HuH-7.5 (cell line): ENCODE measurements at regions not wholly inside any gene's neighbourhood (a gene's known extent, or its start where the extent isn't known, plus 50 kb on each side); places are given as distances from the start of the nearest gene placed in this dataset.

Source experiments
- DNase-seq: peaks from one replicate; pipeline ENCODE4 v3.0.0; 2011; ENCODE audit warnings: low spot score

- no peak for DNase-seq
Measured at GRCh38 chr7:155360495-155361345, 63.0 kb downstream of the INSIG1 start.

DNA sequence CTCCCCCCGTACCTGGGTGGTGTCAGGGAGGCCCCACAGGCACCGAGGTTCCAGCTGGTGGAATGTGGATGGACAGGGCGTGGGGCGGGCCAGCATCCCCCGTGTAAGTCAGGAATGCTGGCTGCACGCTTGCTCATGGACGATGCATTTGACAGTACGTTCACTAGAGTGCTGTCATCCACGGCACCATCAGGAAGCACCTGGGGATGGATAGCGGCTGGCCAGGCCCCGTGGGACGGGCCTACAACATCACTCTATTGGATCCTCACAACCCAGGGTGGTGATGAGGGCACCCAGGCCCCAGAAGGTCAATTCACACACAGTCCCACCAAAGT lies 63.6 kb downstream of the INSIG1 start:
- no peak for DNase-seq

DNA sequence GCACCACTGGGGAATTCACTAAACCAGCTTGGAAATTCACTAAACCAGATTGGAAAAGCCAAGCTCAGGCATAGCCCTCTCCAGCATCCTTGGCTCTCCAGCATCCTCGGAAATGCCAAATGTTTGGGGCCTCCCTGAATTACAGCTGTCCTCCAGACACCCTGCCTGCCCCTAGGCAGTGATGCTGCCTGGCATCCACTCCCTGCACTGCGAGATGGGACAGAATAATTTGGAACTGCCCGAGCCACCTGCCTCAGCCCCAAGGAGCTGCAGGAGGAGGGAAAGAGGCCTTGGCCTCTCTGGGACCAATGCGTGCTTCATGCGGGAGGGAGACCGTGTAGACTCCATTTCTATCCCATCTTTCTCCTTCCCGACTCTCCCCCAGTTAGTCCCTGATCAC lies 64.3 kb downstream of the INSIG1 start:
- no peak for DNase-seq

- DNase-seq, result no peak
Measured at GRCh38 chr7:155362380-155363145, 64.9 kb downstream of the INSIG1 start.

DNA sequence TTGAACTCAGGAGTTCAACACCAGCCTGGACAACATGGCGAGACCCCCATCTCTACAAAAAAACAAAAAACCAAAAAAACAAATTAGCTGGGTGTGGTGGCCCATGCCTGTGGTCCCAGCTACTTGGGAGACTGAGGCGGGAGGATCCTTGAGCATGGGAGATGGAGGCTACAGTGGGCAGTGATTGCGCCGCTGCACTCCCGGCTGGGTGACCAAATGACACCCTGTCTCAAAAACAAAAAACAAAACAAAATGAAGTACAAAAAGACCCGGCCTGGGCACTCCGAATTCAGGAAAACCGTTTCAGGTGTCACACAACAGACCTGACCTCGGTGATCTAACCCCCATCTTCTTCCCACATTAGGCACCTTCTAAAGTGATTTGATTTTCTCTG lies 65.5 kb downstream of the INSIG1 start:
- no peak for DNase-seq

GRCh38 chr7:155363852-155364600 lies 66.3 kb downstream of the INSIG1 start:
- no peak for DNase-seq

GRCh38 chr7:155365146-155365874 lies 67.6 kb downstream of the INSIG1 start:
- no peak for DNase-seq

DNA sequence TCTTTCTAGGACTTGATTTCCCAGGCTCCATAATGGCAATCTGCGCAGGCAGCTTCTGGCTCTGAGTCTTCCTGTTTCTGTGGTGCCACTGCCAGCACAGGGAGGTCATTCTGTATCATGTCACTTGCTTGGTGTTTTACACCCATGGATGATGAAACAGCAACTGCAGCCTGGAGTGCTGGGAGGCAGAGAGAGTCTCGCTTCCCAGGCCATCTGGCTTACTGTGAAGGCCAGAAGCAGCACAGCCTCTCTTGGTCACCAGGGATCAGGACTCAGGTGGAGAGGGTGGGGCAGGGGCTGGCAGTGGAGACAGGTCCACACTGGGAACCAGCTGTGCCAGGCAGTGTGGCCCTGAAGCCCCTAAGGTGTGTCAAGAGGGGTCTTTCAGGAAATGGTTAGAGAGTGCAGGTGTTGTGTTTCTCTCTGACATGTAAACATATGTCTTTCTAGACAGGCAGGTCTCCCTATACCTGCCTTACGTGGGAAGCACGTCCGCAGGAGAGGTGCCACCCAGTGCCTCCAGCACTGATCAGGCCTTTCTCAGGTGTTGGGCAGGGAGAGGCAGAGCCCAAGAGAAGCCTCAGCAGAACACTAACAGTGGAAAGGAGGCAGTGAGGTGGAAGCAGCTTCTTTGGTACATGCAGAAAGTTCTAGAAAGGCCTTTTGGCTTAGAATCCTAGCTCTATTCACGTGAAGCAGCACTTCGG lies 71.4 kb downstream of the INSIG1 start:
- DNase-seq, result no peak

GRCh38 chr7:155369766-155370165 lies 72.1 kb downstream of the INSIG1 start:
- DNase-seq, result no peak

GRCh38 chr7:155371331-155371883 lies 73.7 kb downstream of the INSIG1 start:
- no peak for DNase-seq

- no peak for DNase-seq
Measured at GRCh38 chr7:155371884-155372781, 74.5 kb downstream of the INSIG1 start.

DNA sequence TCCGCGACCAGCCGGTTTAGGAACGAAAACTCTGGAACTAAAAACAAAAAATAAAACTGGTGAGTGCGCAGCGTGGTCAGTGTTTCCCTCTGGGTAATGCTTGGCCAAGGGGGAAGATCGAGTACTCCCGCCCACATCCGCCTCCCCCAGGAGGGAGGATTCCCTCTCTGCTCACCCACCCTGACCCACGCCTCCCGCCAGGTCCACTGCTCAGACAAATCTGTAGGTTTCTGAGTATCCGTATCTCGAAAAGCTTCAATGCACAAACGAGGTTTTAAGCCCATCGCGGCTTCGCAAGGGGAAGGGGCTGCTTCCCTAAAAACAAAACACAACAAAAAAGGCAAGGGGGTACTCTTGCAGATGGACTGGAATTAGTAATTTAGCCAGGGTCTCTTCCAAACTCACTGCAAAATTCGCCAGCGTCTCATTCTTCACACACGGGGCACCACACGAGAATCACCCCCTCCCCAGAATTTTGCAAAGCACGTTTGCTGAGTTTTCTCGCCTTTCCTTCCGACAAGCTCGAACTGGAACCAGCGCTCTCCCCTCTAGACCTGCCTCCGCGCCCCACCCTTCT lies 75.2 kb downstream of the INSIG1 start:
- no peak for DNase-seq

- DNase-seq, result no peak
Measured at GRCh38 chr7:155373359-155374273, 75.9 kb downstream of the INSIG1 start.

- DNase-seq, result no peak
Measured at GRCh38 chr7:155374276-155375252, 76.9 kb downstream of the INSIG1 start.

- no peak for DNase-seq
Measured at GRCh38 chr7:155375337-155376277, 77.9 kb downstream of the INSIG1 start.
